ENCODE measurements at regions not wholly inside any gene's neighbourhood (a gene's known extent, or its start where the extent isn't known, plus 50 kb on each side); places are given as distances from the start of the nearest gene placed in this dataset.
A peak's percentile ranks its signal among the peaks of the same experiment; 100 is the strongest.

DNA sequence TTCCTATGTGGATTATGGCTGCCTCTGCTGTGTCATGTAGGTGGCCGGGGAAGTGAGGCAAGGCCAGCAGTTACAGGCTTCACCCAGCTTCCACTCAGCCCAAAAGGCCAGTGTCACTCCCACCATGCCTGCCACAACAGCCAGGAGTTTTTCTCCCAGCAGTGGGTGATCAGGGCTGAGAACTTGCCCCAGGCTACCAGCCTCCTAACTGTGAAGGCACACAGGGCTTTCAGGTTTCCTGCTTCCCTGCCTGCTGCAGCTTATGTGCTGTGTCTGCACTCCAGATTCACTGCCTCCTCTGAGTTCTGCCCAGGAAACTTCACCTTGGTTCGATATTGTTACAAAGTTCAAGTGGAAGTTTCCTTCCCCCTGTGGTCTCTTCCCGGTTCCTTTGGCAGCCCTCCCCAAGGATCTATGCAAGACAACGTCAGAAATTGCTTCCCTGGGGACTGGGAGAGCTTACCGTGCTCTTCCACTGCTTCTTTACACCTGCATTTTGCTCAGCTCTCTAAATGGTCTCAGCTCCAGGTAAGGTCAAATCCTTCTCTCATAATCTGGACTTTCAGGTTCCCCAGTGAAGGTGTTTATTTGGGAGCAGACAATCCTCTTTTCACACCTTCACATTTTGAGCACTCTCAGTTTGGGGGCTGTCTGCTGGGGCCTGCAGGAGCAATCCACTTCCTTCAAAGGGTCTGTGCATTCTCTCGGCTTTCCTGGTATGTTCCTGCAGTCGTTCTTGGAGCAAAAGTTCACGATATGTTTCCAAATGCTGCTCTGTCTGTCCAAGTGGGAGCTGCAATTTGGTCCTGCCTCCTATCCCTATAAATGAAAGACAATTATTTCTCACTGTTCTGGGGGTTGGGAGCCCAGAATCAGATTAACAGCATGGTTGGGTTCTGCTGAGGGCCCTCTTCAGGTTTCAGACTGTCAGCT is 1730.1 kb upstream of the PRR20A start:
- no peak overlapping the region for H3K27ac ChIP-seq (ENCODE audit: low read depth, low read length)
- no peak overlapping the region for H3K18ac ChIP-seq (ENCODE audit: low read length)
- no CpG with 5 or more reads among the region's 8 CpGs for WGBS (ENCODE audit: extremely low coverage, insufficient coverage, insufficient read length)
- no peaks in the 10 kb centered on the region for H3K79me2 ChIP-seq (ENCODE audit: control insufficient read depth, insufficient read depth, low read length, poor library complexity)
- DNase-seq: peak in 1 of 2 donors; percentile 1
- H2BK120ac ChIP-seq (ENCODE audit: insufficient read depth, low read length, poor library complexity): no peak overlapping the region
- no peak overlapping the region for H3K14ac ChIP-seq (ENCODE audit: low read length)
- no peak overlapping the region for H3K4me2 ChIP-seq (ENCODE audit: low read length)
- H3K9me3 ChIP-seq (ENCODE audit: insufficient read depth, low read depth, low read length): no peaks in the 10 kb centered on the region
- H3K79me1 ChIP-seq (ENCODE audit: low read length): no peaks in the 10 kb centered on the region
- H2AFZ ChIP-seq (ENCODE audit: insufficient read depth, low read length, poor library complexity): no peak overlapping the region
- H3K27me3 ChIP-seq (ENCODE audit: insufficient read depth, low read length): no peaks in the 10 kb centered on the region
- H3K4ac ChIP-seq (ENCODE audit: low read depth, low read length): no peak overlapping the region
- H3K4me3 ChIP-seq (ENCODE audit: low read depth, low read length): no peak overlapping the region
- no peak overlapping the region for H2AK5ac ChIP-seq (ENCODE audit: low read length)
- H3K9ac ChIP-seq (ENCODE audit: low read length): no peak overlapping the region
- no peak overlapping the region for H4K8ac ChIP-seq (ENCODE audit: low read depth, low read length)
- H3K4me1 ChIP-seq (ENCODE audit: control insufficient read depth in 1 of 2, insufficient read depth in 2 of 2, low read length in 2 of 2): peaks cover 0 to 4% of the 10 kb centered on the region in 2 experiments
- H3K23ac ChIP-seq (ENCODE audit: low read length): no peak overlapping the region
- H4K12ac ChIP-seq (ENCODE audit: low read depth, low read length): no peak overlapping the region
- H2BK12ac ChIP-seq (ENCODE audit: low read length): no peak overlapping the region
- no peaks in the 10 kb centered on the region for H3K36me3 ChIP-seq (ENCODE audit: control insufficient read depth in 1 of 2, insufficient read depth in 2 of 2, low read length in 2 of 2)
- no peak overlapping the region for H2BK5ac ChIP-seq (ENCODE audit: low read depth, low read length, poor library complexity)
- H4K91ac ChIP-seq (ENCODE audit: low read depth, low read length): no peak overlapping the region

- Histone ChIP-seq H3K9ac (ENCODE audit: low read length) (no peak overlapping the region), H3K79me2 (ENCODE audit: control insufficient read depth, insufficient read depth, low read length, poor library complexity) (no peaks in the 10 kb centered on the region), H3K23ac (ENCODE audit: low read length) (no peak overlapping the region), H4K91ac (ENCODE audit: low read depth, low read length) (no peak overlapping the region), H3K79me1 (ENCODE audit: low read length) (no peaks in the 10 kb centered on the region), H3K14ac (ENCODE audit: low read length) (no peak overlapping the region), H3K9me3 (ENCODE audit: insufficient read depth, low read depth, low read length) (no peaks in the 10 kb centered on the region), H3K36me3 (ENCODE audit: control insufficient read depth in 1 of 2, insufficient read depth in 2 of 2, low read length in 2 of 2) (no peaks in the 10 kb centered on the region), H3K27me3 (ENCODE audit: insufficient read depth, low read length) (no peaks in the 10 kb centered on the region), H2BK120ac (ENCODE audit: insufficient read depth, low read length, poor library complexity) (no peak overlapping the region), H3K4me1 (ENCODE audit: control insufficient read depth in 1 of 2, insufficient read depth in 2 of 2, low read length in 2 of 2) (no peaks in the 10 kb centered on the region), H2AFZ (ENCODE audit: insufficient read depth, low read length, poor library complexity) (no peak overlapping the region), H3K4me2 (ENCODE audit: low read length) (no peak overlapping the region), H2BK12ac (ENCODE audit: low read length) (no peak overlapping the region), H2AK5ac (ENCODE audit: low read length) (no peak overlapping the region), H3K18ac (ENCODE audit: low read length) (no peak overlapping the region), H3K4ac (ENCODE audit: low read depth, low read length) (no peak overlapping the region), H3K4me3 (ENCODE audit: low read depth, low read length) (no peak overlapping the region), H2BK5ac (ENCODE audit: low read depth, low read length, poor library complexity) (no peak overlapping the region), H4K8ac (ENCODE audit: low read depth, low read length) (no peak overlapping the region), H3K27ac (ENCODE audit: low read depth, low read length) (no peak overlapping the region), H4K12ac (ENCODE audit: low read depth, low read length) (no peak overlapping the region)
- WGBS (ENCODE audit: extremely low coverage, insufficient coverage, insufficient read length): no CpG with 5 or more reads among the region's 2 CpGs
- no peak for DNase-seq
Observed at GRCh38 chr13:55418095-55418494, 1722.6 kb upstream of the PRR20A start.

GRCh38 chr13:55432814-55433213 is 1707.9 kb upstream of the PRR20A start:
- no CpG with 5 or more reads among the region's 4 CpGs for WGBS (ENCODE audit: extremely low coverage, insufficient coverage, insufficient read length)
- H3K4ac ChIP-seq (ENCODE audit: low read depth, low read length): no peak overlapping the region

GRCh38 chr13:55437162-55437561 is 1703.6 kb upstream of the PRR20A start:
- Histone ChIP-seq H3K14ac (ENCODE audit: low read length) (no peak overlapping the region), H3K4me2 (ENCODE audit: low read length) (no peak overlapping the region), H3K23ac (ENCODE audit: low read length) (no peak overlapping the region), H2BK120ac (ENCODE audit: insufficient read depth, low read length, poor library complexity) (no peak overlapping the region), H2BK5ac (ENCODE audit: low read depth, low read length, poor library complexity) (no peak overlapping the region), H3K79me2 (ENCODE audit: control insufficient read depth, insufficient read depth, low read length, poor library complexity) (no peaks in the 10 kb centered on the region), H3K27me3 (ENCODE audit: insufficient read depth, low read length) (no peaks in the 10 kb centered on the region), H3K4ac (ENCODE audit: low read depth, low read length) (no peak overlapping the region), H4K8ac (ENCODE audit: low read depth, low read length) (no peak overlapping the region), H3K18ac (ENCODE audit: low read length) (no peak overlapping the region), H2AFZ (ENCODE audit: insufficient read depth, low read length, poor library complexity) (no peak overlapping the region), H3K4me1 (ENCODE audit: control insufficient read depth in 1 of 2, insufficient read depth in 2 of 2, low read length in 2 of 2) (no peaks in the 10 kb centered on the region), H3K9me3 (ENCODE audit: insufficient read depth, low read depth, low read length) (peaks cover 2% of the 10 kb centered on the region), H4K91ac (ENCODE audit: low read depth, low read length) (no peak overlapping the region), H3K9ac (ENCODE audit: low read length) (no peak overlapping the region), H3K36me3 (ENCODE audit: control insufficient read depth in 1 of 2, insufficient read depth in 2 of 2, low read length in 2 of 2) (no peaks in the 10 kb centered on the region), H2BK12ac (ENCODE audit: low read length) (no peak overlapping the region), H2AK5ac (ENCODE audit: low read length) (no peak overlapping the region), H3K27ac (ENCODE audit: low read depth, low read length) (no peak overlapping the region), H3K4me3 (ENCODE audit: low read depth, low read length) (no peak overlapping the region), H3K79me1 (ENCODE audit: low read length) (no peaks in the 10 kb centered on the region), H4K12ac (ENCODE audit: low read depth, low read length) (no peak overlapping the region)
- no peak for DNase-seq
- no CpG with 5 or more reads among the region's 1 CpG for WGBS (ENCODE audit: extremely low coverage, insufficient coverage, insufficient read length)

More at GRCh38 chr13:55432814-55433213, 1707.9 kb upstream of the PRR20A start:
- no peaks in the 10 kb centered on the region for H3K4me1 ChIP-seq (ENCODE audit: control insufficient read depth in 1 of 2, insufficient read depth in 2 of 2, low read length in 2 of 2)
- H3K27me3 ChIP-seq (ENCODE audit: insufficient read depth, low read length): no peaks in the 10 kb centered on the region
- H2BK120ac ChIP-seq (ENCODE audit: insufficient read depth, low read length, poor library complexity): no peak overlapping the region
- no peak overlapping the region for H4K91ac ChIP-seq (ENCODE audit: low read depth, low read length)
- no peak overlapping the region for H2AFZ ChIP-seq (ENCODE audit: insufficient read depth, low read length, poor library complexity)
- H4K8ac ChIP-seq (ENCODE audit: low read depth, low read length): no peak overlapping the region
- no peak overlapping the region for H3K14ac ChIP-seq (ENCODE audit: low read length)
- no peak overlapping the region for H3K4me2 ChIP-seq (ENCODE audit: low read length)
- no peak overlapping the region for H4K12ac ChIP-seq (ENCODE audit: low read depth, low read length)
- H2AK5ac ChIP-seq (ENCODE audit: low read length): no peak overlapping the region
- H3K79me1 ChIP-seq (ENCODE audit: low read length): no peaks in the 10 kb centered on the region
- H3K9me3 ChIP-seq (ENCODE audit: insufficient read depth, low read depth, low read length): peaks cover 2% of the 10 kb centered on the region
- no peak for DNase-seq
- no peak overlapping the region for H3K27ac ChIP-seq (ENCODE audit: low read depth, low read length)
- no peak overlapping the region for H2BK12ac ChIP-seq (ENCODE audit: low read length)
- no peaks in the 10 kb centered on the region for H3K36me3 ChIP-seq (ENCODE audit: control insufficient read depth in 1 of 2, insufficient read depth in 2 of 2, low read length in 2 of 2)
- H3K79me2 ChIP-seq (ENCODE audit: control insufficient read depth, insufficient read depth, low read length, poor library complexity): no peaks in the 10 kb centered on the region
- no peak overlapping the region for H3K9ac ChIP-seq (ENCODE audit: low read length)
- no peak overlapping the region for H3K4me3 ChIP-seq (ENCODE audit: low read depth, low read length)
- H3K18ac ChIP-seq (ENCODE audit: low read length): no peak overlapping the region
- H3K23ac ChIP-seq (ENCODE audit: low read length): no peak overlapping the region
- H2BK5ac ChIP-seq (ENCODE audit: low read depth, low read length, poor library complexity): no peak overlapping the region
